HCEC 1CT (cell line): ENCODE measurements at regions not wholly inside any gene's neighbourhood (a gene's known extent, or its start where the extent isn't known, plus 50 kb on each side); places are given as distances from the start of the nearest gene placed in this dataset.

Experiments
- DNase-seq: peaks from one replicate; pipeline ENCODE4 v3.0.0-alpha.2; 2017

DNA sequence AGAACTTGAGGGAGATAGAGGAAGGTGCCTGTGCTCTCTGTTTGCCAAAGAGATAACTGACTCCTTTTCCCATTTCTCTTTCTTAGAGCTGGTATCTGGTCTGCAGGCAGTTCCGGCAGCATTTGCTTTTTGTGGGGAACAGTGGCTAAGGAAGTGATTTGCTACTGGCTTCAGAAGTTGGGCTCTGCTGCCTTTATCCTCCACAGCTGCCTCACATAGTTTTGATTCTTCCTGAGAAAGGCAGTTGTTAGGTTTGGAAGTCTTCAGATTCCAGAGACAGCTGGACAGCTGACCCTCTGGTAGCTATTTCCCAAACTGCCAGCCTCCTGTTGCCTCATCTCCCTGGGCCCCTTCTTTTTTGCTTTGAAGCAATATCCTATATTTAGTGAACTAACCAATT is 62.6 kb upstream of the MACF1 start:
- peak; percentile 89 for DNase-seq

DNA sequence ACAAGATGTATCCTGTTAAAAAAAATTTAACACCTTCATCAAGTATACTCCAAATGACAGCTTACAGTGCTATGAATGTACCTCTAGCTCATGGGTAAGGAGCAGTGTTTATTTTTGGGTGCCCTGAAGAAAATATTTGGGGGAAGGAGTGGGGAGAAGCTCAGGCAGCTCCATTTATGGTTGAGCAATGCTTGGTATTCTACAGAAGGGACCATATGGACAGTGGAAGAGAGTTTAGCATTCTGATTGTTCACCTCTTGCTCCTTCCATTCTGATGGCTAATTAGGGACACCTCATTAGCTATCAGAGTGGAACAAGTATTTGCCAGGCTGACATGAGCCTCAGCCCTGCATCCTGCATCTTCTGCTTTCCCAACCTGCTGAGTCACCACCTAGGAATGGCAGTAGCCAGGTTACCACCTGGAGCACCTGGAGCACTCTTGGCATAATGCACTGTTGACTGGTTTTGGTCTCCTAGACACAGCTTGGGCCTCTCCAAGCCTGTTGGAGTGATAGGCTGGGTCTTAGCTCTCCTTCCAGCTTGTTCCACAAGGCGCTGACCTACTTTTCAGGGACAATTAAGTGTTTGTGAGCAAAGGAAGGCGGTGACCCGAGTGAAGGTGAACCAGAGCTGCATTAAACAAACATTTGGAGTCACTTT is 62.0 kb upstream of the MACF1 start:
- DNase-seq = peak; percentile 76

DNA sequence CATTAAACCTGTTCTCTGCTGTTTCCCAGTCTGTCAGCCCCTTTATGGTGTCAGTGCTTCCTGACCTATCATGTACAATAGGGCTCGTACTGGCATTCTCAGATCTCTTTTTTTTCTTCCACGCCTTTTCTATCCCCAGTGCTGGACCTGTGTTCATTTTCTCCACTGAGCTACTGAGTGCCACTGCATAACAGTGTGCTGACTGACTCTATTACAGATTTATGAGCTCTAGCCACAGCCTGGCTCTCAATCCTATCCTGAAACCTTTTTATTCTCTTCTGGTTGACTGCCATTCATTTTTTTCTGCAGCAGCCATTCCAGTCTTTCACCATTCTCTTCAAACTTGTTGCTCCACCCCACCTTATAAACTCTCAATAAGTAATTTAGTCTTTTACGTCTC is 59.6 kb upstream of the MACF1 start:
- no peak for DNase-seq

DNA sequence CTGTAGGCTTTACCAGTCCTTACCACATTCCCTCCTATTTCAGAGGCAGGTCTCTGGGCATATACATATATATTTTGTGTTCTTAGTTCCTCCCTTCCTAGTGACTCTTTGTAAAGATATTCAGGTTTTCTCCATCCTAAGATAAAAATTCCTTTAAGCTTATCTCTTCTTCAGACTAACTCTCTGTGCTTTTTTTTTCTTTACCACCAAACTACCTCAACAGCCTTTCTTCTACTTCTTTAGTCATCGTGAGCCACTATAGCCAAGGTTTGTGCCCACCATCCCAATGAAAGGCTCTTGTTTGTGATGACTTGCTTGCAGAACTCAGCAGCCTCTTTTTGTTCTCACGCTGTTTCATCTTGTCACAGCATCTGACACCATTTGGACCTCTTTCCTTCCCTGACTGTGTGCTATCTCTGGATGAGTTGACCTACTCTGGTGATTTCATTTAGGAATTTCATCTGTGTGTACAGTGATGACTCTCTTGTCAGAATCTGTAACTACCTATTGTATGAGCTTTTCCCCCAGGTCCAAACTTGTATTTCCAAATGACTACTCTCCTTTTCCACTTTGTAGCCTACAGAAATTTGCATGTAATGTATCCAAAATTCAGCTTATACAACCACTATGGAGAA is 59.0 kb upstream of the MACF1 start:
- no peak for DNase-seq

DNA sequence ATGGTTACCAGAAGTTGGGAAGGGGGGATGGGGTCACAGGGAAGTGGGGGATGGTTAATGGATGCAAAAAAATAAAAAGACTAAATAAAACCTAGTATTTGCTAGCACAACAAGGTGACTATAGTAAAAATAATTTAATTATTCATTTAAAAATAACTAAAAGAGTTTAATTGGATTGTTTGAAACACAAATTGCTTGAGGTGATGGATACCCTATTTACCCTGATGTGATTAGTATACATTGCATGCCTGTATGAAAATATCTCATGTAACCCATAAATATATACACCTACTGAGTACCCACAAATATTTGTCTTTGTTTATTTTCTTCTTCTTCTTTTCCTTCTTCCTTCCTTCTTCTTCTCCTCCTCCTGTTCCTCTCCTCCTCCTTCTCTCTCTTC is 57.8 kb upstream of the MACF1 start:
- DNase-seq = no peak

DNA sequence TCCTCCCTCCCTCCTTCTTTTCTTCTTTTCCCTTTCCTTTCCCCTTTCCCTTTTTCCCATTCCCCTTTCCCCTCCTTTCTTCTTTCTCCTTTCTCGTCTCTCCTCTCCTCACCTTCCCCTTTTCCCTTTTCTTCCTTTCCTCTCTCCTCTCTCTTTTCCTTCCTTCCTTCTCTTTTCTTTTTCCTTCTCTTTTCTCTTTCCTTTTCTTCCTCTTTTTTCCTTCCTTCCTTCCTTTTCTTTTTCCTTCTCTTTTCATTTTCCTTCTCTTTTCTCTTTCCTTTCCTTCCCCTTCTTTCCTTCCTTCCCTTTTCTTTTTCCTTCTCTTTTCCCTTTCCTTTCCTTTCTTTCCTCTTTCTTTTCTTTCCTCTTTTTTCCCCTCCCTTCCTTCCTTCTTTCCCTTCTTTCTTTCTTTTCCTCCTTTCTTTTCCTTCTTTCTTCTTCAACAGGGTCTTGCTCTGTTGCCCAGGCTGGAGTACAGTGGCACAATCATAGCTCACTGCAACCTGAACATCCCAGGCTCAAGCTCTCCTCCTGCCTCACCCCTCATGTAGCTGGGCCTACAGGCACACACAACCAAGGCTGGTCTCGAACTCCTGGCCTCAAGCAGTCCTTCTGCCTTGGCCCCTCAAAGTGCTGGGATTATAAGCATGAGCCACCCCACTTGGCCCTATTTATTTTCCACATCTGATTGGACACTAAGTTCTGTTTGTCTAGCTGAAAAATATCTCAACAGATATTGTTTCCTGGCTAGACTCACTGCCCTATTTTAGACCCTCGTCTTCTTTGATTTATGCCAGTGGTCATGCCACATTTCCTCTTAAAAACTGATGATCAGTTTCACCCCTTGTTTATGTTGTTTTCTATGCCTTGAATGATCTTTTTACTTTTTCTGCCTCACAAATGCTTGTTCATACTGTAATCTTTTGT is 57.1 kb upstream of the MACF1 start:
- no peak for DNase-seq

DNA sequence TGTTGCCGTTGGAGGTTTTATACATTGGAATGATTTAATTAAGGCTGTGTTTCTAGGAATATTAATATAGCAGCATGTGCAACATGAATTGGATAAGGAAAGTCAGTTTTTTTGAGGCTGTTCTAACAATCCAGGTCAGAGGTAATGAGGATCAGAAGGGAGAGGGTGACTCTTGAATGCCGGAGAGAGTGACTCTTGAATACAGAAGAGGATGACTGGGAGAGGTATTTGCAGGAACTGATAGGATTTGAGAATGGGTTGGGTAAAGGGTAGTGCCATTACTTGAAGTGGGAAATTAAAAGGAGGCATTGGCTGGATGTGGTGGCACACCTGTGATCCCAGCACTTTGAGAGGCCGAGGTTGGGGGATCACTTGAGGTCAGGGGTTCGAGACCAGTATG is 55.6 kb upstream of the MACF1 start:
- no peak for DNase-seq

DNA sequence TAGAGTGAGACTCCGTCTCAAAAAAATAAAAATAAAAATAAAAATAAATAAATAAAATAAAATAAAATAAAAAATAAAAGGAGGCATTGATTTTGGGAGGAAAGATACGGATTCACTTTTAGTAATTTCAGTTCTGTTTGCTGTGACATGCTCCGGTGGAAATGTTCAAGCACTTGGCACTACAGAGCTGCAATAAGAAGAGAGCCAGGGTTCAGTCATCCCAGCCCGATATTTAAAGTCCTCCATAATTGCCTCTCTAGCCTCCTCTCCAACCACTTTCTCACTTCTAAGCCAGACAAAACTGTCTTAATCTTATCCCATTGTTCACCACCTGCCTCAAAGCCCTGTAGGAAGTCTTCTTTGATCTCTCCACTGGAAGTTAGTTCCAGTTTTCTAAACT is 55.0 kb upstream of the MACF1 start:
- no peak for DNase-seq

DNA sequence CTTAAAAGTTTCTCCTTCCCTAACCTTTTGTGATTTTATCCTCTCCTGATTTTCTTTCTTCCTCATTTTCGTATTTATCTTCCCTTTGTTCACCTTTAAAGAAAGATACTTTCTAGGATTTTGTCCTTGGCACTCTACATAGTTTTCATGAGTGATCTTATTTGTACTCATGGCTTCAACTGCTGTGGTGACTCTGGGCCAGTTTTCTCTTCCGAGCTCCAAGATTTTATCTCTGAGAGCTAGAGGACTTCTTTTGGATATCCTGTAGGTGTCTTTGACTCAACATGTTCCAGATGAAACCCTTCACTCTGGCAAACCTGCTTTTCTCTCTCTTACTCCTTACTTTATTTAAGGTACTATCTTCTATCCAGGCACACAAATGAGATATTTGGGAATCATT is 53.7 kb upstream of the MACF1 start:
- no peak for DNase-seq

DNA sequence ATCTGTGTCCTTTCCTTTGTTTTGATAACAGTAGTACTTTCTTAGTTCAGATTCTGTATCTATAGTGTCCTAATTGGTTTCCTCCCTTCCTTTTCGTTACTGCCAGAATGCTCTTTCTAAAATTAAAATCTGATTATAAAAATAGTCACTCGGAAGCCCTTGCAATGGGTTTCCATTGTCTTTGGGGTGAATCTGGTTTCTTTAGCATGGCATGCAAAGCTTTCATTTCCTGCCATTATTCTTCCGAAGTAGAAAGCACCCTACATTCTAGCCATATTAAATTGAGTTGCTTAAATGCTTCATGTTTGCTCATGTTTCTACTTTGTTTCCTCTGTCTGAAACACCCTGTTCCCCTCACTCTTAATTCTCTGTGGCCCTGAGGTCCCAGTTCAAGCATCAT is 53.2 kb upstream of the MACF1 start:
- no peak for DNase-seq

DNA sequence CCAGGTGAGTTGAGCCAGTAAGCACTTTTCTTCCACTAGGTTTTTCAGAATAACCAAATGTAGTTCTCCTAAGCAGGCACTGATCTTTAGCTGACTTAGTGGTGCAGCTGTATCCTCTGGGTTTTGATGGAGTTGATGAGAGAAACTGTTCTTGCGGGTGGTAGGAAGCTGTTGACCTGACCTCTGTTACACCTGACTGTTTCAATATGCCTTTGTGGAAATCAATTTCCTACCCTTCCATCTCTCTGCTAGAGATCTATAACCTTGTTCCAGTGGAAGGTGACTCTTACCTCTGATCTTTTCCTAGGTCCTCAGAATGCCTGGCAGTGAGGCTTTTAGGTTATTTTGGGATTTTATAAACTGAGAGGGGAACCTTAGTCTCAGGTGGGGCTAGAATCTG is 51.6 kb upstream of the MACF1 start:
- DNase-seq = no peak

DNA sequence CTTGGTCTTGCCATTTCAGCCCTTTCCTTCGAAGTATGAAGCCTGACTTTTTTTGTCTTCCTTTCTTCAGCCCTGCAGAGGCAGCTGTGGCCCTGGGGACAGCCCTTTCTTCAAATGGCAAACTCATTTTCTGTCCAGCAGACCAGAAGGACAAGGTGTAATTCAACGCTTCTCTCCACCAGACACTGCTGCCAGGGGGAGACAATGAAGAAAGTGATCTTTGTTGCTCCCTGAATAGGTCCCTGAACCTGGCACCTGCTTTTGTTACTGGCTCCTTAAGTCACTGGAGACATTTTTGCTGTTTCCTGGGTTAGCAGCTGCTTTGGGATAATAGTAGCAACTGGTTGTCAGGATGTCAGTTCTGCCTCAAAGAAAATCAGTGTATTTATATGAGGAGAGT is 50.8 kb upstream of the MACF1 start:
- DNase-seq = no peak

DNA sequence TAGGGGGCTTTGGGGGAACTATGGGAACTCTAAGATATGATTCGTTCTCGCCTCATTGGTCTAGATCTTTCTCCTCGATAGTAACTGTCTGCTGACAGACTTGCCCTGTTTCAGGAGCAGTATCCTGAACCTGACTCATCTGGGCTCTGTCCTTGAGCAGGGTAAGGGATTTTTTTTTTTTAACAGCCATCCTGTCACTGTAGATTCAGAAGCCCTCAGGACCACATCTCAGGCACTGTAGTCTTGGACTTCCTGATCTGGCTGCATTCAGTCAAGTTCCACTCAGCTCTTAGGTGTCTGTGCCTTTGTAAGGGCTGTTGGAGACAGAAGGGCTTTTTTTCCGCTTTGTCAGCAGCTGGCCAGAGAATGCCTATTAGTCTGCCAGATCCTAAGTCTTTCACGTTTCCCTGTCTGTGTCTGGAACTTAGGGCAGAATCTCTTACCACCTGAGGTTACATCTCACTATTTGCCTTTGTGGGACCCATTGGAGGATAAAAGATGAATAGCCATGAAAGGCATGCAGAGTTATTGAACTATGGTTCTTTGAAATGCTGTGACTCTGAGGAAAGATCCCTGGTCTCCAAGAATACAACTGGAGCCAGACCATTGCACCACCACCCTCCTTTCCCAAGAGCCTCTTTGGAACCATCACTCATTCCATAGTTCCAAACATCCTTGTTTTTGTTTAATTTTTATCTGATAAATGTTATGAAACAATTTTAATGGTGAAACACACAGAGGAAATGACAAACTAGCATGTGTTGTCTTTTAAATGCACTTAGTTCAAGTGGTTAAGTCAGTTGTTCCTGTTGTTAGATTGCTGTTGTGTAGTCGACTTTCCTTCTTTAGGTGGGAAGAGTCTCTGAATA is 49.7 kb upstream of the MACF1 start:
- peak; percentile 89 for DNase-seq
